ENCODE measurements at regions not wholly inside any gene's neighbourhood (a gene's known extent, or its start where the extent isn't known, plus 50 kb on each side); places are given as distances from the start of the nearest gene placed in this dataset.
A peak's percentile ranks its signal among the peaks of the same experiment; 100 is the strongest.

DNA sequence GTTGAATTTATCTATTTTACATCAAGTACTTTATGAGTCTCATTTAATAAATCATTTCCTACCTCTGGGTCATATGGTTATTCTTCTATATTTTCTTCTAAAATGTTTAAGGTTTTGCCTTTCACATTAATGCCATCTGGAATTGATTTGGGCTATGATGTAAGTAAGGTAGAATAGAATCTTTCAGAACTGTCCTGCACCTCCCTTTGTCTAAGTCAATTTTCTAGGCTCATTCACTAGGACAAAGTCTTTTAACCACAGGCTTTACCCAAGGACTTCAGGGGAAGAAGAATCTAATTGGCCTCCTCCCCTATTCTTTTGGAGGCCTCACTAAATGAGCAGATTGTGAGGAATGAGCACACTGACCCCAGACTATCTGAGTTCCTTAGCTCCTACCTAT lies 146.0 kb downstream of the BBOX1 start:
- no peak for DNase-seq (ENCODE audit: low read depth)
- H3K4me3 ChIP-seq (ENCODE audit: low read depth, low read length), result no peak overlapping the region
- TF ChIP-seq, protein P1, sequence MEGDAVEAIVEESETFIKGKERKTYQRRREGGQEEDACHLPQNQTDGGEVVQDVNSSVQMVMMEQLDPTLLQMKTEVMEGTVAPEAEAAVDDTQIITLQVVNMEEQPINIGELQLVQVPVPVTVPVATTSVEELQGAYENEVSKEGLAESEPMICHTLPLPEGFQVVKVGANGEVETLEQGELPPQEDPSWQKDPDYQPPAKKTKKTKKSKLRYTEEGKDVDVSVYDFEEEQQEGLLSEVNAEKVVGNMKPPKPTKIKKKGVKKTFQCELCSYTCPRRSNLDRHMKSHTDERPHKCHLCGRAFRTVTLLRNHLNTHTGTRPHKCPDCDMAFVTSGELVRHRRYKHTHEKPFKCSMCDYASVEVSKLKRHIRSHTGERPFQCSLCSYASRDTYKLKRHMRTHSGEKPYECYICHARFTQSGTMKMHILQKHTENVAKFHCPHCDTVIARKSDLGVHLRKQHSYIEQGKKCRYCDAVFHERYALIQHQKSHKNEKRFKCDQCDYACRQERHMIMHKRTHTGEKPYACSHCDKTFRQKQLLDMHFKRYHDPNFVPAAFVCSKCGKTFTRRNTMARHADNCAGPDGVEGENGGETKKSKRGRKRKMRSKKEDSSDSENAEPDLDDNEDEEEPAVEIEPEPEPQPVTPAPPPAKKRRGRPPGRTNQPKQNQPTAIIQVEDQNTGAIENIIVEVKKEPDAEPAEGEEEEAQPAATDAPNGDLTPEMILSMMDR (IDR thresholded peaks at IDR 0.05; ENCODE audit: control insufficient read depth, extremely low read depth, insufficient read depth), result no peak

DNA sequence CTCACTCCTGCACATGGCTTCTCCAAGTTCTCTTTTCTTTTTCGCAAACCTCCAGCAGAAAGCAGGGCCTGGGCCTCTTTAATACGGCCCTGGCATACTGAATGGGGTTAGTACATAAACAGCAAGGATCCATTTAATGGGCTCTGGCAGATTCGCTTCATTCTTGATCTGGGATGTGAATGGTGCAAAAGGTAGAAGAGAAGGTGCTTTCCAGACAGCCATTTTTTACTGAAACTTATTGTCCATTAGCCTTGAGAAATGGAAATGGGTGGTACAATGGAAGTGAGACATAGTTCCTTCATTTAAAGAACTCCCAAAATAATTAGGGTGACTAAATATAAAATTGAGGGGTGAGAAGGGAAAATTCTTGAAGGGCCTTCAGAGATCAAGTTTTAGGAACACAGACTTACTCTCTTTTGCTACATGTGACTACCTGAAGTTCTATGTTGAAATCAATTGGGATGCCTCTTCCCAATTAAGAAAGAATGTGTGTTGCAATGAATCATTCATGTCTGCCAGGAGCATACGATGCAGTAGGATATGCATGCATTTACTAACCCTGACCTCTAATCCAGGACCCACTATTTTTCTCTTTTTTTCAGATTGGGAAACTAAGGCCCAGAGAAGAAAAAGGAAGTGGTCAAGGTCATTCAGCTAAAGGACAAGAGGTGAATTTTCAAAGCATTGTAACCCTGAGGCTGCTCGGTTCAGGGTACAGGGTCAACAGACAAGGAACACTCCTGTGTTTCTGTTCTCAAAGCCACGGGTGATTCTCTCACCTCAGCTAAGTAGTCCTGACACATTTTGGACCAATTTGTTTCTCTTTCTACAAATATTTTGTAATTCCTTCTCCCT lies 144.1 kb downstream of the BBOX1 start:
- H3K4me3 ChIP-seq (ENCODE audit: low read depth, low read length), result no peak overlapping the region
- TF ChIP-seq, protein P1 (IDR thresholded peaks at IDR 0.05; ENCODE audit: control insufficient read depth, extremely low read depth, insufficient read depth), result no peak
- no peak for DNase-seq (ENCODE audit: low read depth)

DNA sequence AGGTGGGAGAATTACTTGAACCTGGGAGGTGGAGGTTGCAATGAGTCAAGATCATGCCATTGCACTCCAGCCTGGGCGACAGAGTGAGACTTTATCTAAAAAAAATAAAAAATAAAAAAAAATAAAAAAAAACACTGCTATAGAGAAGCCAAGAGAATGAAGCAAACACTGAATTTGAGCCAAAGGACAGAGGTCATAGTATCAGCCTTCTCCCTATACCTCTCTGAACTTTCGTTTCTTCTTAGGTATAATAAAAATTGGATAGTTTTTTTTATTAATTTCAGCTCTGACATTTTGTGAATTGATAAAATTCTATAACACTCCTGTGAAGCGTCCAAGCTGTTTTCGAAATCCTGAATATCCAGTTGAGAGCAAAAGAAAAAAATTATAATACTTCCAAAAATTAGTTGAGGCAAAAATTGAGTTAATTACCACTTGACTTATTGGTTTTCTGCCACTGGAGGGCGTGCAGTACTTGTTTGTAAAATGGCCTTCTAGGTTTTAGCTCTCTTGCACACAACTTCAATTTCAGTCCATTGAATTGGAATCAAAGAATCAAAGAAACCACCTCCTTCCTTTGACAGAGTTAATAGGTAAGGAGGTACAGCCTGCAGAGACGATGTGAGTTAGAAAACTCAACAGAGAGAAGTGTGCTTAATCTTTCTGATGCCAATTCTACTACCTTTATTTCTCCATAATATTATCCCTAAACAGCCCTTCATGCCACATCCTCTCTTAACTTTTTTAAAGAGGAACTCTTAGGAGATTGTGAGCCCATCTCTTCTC lies 143.2 kb downstream of the BBOX1 start:
- TF ChIP-seq, protein P1 (IDR thresholded peaks at IDR 0.05; ENCODE audit: control insufficient read depth, extremely low read depth, insufficient read depth), result peak; percentile 78
- no peak overlapping the region for H3K4me3 ChIP-seq (ENCODE audit: low read depth, low read length)
- no peak for DNase-seq (ENCODE audit: low read depth)

DNA sequence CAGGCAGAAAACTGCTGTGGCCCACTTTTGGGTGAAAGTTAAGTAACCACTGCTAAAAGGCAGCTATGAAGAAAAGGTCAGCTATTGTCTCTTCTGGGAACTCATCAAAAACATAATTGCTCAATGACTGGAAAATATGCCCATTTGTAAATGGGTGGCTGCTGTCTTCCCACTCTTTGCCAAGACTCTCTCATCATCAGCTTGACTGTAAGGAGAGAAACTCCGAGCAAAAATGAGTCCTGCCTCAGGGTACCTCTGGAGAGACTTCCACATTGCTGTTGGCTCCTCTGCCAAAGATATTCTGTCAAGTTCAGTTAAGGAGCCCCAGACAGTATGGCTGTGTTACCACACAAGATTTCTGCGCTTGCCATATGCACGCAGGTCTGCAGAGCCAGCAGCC lies 138.7 kb downstream of the BBOX1 start:
- TF ChIP-seq, protein P1 (IDR thresholded peaks at IDR 0.05; ENCODE audit: control insufficient read depth, extremely low read depth, insufficient read depth), result no peak
- DNase-seq (ENCODE audit: low read depth), result no peak
- no peak overlapping the region for H3K4me3 ChIP-seq (ENCODE audit: low read depth, low read length)

DNA sequence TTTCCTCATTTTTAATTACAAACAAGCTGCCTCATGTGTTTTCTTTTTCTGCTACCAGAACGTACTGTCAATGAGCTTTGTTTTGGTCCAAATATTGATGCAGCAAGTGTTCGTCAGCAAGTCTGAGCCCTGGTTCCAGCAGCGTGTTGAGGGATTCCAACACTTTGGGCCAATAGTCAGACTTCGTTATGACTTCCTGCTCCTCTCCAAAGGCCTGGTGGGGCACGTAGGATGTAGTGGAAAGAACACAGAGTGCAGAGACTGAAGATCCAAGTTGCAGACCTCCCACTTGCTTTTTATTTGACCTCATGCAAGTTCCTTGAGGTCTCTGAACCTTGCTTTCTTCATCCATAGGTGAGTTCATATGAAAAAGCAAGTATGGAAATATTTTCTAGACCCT lies 138.2 kb downstream of the BBOX1 start:
- no peak for DNase-seq (ENCODE audit: low read depth)
- TF ChIP-seq, protein P1 (IDR thresholded peaks at IDR 0.05; ENCODE audit: control insufficient read depth, extremely low read depth, insufficient read depth), result no peak
- H3K4me3 ChIP-seq (ENCODE audit: low read depth, low read length), result no peak overlapping the region
